Activated CD4-positive, CD25-positive, alpha-beta regulatory T cell (primary cell): ENCODE measurements at regions not wholly inside any gene's neighbourhood (a gene's known extent, or its start where the extent isn't known, plus 50 kb on each side); places are given as distances from the start of the nearest gene placed in this dataset.
"Not testable (repeated sequence)": the region's sequence is repeated elsewhere in the genome, so short reads cannot be mapped to it uniquely, and the experiment has no call there.

ENCODE experiments used
- DNase-seq, 4 experiments: peaks; one replicate each; lab custom pipeline; 2025; lab: John Stamatoyannopoulos, UW

DNA sequence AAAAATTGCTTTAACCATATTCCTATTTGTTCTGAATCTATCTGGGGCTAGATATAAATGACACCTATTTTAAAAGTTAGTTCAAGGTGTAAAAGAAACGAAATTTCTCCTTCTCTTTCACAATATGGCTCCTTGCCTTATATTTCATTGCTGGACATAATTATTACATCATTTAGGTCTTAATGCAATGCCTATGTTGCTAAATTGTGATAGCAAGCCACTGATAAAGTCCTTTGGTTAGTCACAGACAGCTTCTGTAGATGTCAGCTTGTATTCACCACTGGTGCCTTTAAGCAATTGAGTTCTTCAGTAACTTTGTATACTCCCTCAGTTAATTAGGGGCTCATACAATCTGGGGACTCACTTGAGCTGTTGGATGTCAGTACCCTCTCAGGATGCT lies 1236.6 kb downstream of the GATA3 start:
- no peak for DNase-seq

GRCh38 chr10:9294132-9294663 lies 1239.7 kb downstream of the GATA3 start:
- DNase-seq = no peak

DNA sequence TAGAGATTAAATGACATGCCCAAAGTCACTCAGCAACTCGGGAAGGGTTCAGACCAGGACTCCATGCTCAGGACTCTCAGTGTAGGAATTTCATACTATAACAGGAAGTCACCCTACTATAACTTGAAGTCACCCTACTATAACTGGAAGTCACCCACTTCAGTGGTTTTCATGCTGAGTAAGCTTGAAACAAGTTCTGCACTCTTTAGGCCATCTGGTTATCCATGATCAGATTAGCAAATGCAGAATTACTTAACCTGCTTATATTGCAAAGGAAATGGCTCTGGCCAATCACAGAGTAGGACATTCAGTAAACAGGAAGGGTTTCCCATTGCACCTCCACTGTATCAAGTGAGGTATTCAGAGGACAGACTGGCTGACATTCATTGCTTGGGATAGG lies 1240.4 kb downstream of the GATA3 start:
- no peak for DNase-seq

GRCh38 chr10:9296190-9296589 lies 1241.7 kb downstream of the GATA3 start:
- DNase-seq = no peak

DNA sequence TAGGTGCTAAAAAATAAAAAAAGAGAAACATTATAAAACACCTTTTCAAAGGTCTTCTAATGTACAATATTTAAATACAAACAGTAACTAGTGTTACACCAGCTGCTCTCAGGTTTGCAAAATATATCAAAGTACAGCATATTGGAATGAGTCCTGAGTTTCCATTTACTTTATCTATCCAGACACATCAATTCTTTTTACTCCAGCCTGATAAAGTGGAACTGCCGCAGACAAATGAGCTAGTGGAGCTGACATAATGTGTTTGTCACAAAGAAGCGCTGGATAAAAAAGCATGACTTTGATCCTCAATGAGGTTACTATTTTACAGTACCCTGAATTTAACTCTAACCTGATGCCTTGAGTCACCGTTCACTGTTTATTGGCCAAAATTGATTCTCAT lies 1243.1 kb downstream of the GATA3 start:
- no peak for DNase-seq

- no peak for DNase-seq
Observed at GRCh38 chr10:9299966-9300365, 1245.5 kb downstream of the GATA3 start.

- DNase-seq = no peak
Observed at GRCh38 chr10:9301148-9301547, 1246.7 kb downstream of the GATA3 start.

GRCh38 chr10:9301554-9301953 lies 1247.1 kb downstream of the GATA3 start:
- no peak for DNase-seq

DNA sequence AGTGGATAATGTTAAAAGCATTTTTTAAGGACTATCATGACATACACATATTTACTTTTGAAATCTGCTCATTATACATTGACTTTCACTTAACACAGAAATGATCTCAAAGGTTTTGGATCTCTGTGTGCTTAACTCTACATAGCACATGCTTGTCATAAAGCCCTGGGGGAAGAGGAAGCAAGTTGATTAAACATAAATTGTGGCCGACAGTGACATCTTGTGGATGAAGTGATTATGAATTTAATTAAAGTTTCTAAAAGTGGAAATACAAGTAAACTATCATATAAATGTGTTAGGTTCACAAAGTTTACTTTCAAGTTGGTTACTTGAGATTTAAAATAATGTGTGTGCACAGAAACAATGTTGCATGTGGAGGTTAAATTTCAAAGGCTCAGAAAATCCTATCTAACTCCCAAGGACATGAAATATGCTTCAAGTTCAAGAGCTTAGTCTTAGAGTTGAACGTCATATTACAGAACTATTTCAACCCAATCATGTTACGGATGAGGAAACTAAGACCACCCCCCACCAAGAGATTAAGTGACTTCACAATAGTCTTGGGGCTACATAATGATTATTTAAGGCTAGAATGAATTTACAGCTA lies 1247.8 kb downstream of the GATA3 start:
- DNase-seq = no peak

- no peak for DNase-seq
Observed at GRCh38 chr10:9305018-9305655, 1250.6 kb downstream of the GATA3 start.

GRCh38 chr10:9311702-9312499 lies 1257.4 kb downstream of the GATA3 start:
- DNase-seq = no peak

DNA sequence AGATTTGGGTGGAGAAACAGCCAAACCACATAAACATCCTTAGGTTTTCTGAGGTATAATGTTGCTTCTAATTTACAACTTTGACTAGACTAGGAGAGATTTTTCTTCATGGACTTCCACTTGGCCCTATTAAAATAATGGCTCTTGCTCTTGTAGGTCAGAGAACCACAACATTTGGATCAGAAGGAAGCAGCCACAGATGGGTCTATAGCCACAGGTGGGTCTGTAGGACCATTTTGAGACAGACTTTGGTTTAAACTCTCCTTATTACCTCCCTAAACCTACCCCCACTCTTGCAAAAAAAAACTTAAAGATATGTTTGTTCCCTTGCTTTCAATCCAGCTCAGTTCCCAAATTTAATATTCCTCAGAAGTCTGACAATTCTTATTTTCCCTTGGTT lies 1260.8 kb downstream of the GATA3 start:
- no peak for DNase-seq

- DNase-seq = no peak
Observed at GRCh38 chr10:9331583-9332008, 1277.1 kb downstream of the GATA3 start.

GRCh38 chr10:9334270-9334669 lies 1279.8 kb downstream of the GATA3 start:
- no peak for DNase-seq

DNA sequence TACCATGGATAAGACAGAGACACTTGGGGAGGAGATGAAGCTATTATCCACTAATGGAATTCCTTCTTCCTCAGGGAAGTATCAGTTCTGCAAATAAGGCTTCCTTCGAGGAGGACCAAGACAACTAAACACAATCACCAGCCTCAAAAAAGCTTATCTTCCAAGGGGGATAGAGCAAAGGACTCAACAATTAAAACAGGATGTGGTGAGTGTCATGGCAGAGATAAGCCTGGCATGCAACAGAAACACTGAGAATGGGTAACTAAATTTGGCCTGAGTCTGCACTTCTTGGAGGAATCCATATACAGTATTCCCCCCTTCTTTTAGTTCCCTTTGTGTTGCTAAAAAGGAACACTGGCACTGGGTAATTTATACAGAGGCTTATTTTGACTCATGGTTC lies 1285.2 kb downstream of the GATA3 start:
- no peak for DNase-seq

DNA sequence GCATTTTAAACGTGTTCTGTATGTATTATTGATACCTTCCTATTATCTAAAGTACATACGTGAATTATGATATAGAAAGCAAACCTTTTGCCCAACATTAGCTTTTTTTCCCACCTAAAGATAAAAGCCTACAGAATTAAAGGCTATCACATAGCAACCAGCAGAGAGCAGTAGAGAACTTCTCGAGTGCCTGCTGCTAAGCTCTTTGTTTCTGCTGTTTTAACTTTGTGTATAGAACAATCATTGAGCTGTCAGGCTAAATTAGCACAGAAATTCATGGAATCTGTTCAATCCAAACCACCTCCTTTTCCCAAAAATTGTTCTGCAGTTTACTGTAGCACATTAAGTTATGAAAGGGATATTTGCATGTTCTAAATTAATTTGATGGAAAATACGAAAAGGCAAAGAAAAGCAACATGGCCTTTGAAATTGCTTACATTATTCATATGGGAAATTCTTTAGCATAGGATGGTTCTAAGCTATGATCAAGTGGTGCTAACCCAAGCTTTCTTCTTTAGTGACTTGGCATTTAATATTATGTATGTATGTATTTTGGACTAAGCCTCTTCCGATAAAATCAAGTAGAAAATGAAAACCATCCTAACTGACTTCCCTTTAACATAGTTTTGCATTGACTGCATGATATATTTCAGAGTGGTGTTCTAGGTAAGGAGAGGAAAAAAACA lies 1288.5 kb downstream of the GATA3 start:
- no peak for DNase-seq

- not testable (repeated sequence) for DNase-seq
Observed at GRCh38 chr10:9347933-9348332, 1293.4 kb downstream of the GATA3 start.

- no peak for DNase-seq
Observed at GRCh38 chr10:9357471-9357870, 1303.0 kb downstream of the GATA3 start.

DNA sequence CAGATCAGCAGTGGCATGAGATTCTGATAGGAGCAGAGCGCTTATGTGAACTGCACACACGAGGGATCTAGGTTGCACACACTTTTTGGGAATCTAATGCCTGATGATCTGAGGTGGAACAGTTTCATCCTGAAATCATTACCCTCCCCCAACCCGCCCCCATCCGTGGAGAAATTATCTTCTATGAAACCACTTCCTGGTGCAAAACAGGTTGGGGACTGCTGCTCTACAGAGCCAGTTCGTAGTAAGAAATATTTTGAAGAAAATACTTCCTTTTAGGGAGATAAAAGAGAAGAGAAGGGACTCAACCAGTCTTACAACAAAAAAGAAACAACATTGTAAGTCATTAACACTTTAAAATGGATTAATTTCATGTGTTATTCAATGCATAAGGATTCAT lies 1308.2 kb downstream of the GATA3 start:
- no peak for DNase-seq

GRCh38 chr10:9379183-9379582 lies 1324.7 kb downstream of the GATA3 start:
- DNase-seq = no peak

DNA sequence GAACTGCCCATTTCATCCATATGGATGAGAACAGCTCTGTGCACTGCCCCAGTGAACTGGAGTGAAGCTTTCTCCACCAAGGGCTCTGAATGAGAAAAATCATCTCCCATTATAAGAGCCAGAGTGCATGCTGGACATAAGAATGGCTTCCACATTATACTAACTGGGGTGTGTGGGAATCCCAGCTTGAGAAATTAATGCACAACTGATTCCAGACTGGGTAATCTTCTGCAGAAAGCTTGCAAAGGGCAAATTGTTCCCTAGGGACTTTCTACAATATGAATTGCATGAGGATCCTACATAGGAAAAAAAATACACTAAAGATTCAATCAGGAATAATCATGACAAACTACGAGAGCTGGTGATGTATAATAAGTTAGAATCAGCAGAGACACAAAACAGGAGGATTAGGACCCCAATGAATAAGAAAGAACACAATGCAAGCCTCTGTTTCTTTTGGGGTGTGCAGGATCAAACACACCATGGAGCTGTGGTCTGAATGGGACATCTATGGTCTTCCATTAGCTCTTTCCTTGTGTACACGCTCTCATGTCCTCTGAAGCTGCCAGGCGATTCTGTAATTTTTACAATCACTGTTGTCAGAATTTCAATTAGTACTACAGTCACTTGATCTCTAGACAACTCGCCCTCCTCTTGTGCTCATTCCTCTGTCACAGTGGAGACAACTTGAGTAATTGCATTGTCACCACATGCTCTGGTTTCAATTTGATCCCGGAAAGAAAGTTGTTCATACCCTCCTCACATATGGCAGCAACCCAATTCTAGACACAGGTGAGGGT lies 1327.4 kb downstream of the GATA3 start:
- DNase-seq = no peak

GRCh38 chr10:9382533-9382866 lies 1328.0 kb downstream of the GATA3 start:
- no peak for DNase-seq
